ENCODE measurements at regions not wholly inside any gene's neighbourhood (a gene's known extent, or its start where the extent isn't known, plus 50 kb on each side); places are given as distances from the start of the nearest gene placed in this dataset.

GRCh38 chr20:58148891-58149290, 79.6 kb downstream of the ANKRD60 start:
- peaks cover 0 to 10% (median 0%) of the 10 kb centered on the region in 8 donors for H3K9me3 ChIP-seq
- intact Hi-C loops (cut with DNase I; ENCODE audit: low total_unique reads): no loop called here
- H3K4me3 ChIP-seq: no peak overlapping the region
- no peaks in the 10 kb centered on the region for H3K36me3 ChIP-seq
- no peak for TF ChIP-seq POLR2A (IDR thresholded peaks at IDR 0.05)
- no peak for TF ChIP-seq POLR2AphosphoS5 (IDR thresholded peaks at IDR 0.05)
- TF ChIP-seq CTCF (IDR thresholded peaks at IDR 0.05 in 8 of 11, conservative IDR thresholded peaks at IDR 0.05 in 3 of 11): no peak
- H3K27ac ChIP-seq: no peak overlapping the region
- no peaks in the 10 kb centered on the region for H3K4me1 ChIP-seq
- peaks cover 0 to 60% (median 3%) of the 10 kb centered on the region in 7 donors for H3K27me3 ChIP-seq (replicated peaks in 1 of 7)
- no peak for DNase-seq
- WGBS, 5 donors: 53 to 61% (median 60%) methylated on average over 8 of the region's 8 CpGs

- WGBS, 5 donors: 78 to 85% (median 81%) methylated on average over 10 of the region's 10 CpGs
- H3K4me1 ChIP-seq: no peaks in the 10 kb centered on the region
- no peak overlapping the region for H3K4me3 ChIP-seq
- H3K27ac ChIP-seq: no peak overlapping the region
- peaks cover 0 to 10% (median 0%) of the 10 kb centered on the region in 8 donors for H3K9me3 ChIP-seq
- no peaks in the 10 kb centered on the region for H3K36me3 ChIP-seq
- peaks cover 0 to 49% (median 3%) of the 10 kb centered on the region in 7 donors for H3K27me3 ChIP-seq (replicated peaks in 1 of 7)
- DNase-seq: no peak
- TF ChIP-seq POLR2AphosphoS5 (IDR thresholded peaks at IDR 0.05) (no peak), CTCF (IDR thresholded peaks at IDR 0.05 in 8 of 11, conservative IDR thresholded peaks at IDR 0.05 in 3 of 11) (no peak), POLR2A (IDR thresholded peaks at IDR 0.05) (no peak)
- intact Hi-C loops (cut with DNase I; ENCODE audit: low total_unique reads): no loop called here
Observed at GRCh38 chr20:58147628-58148370, 80.7 kb downstream of the ANKRD60 start.

GRCh38 chr20:58146746-58147140, 81.7 kb downstream of the ANKRD60 start:
- DNase-seq: no peak
- Histone ChIP-seq H3K9me3 (peaks cover 0 to 10% (median 0%) of the 10 kb centered on the region in 8 donors), H3K27ac (no peak overlapping the region), H3K4me3 (no peak overlapping the region), H3K36me3 (no peaks in the 10 kb centered on the region), H3K4me1 (no peaks in the 10 kb centered on the region), H3K27me3 (replicated peaks in 1 of 7) (peaks cover 0 to 43% (median 3%) of the 10 kb centered on the region in 7 donors)
- intact Hi-C loops (cut with DNase I; ENCODE audit: low total_unique reads): no loop called here
- TF ChIP-seq POLR2A (IDR thresholded peaks at IDR 0.05) (no peak), POLR2AphosphoS5 (IDR thresholded peaks at IDR 0.05) (no peak), CTCF (IDR thresholded peaks at IDR 0.05 in 8 of 11, conservative IDR thresholded peaks at IDR 0.05 in 3 of 11) (no peak)
- 85 to 93% (median 90%) methylated on average over 11 of the region's 11 CpGs for WGBS, 5 donors

DNA sequence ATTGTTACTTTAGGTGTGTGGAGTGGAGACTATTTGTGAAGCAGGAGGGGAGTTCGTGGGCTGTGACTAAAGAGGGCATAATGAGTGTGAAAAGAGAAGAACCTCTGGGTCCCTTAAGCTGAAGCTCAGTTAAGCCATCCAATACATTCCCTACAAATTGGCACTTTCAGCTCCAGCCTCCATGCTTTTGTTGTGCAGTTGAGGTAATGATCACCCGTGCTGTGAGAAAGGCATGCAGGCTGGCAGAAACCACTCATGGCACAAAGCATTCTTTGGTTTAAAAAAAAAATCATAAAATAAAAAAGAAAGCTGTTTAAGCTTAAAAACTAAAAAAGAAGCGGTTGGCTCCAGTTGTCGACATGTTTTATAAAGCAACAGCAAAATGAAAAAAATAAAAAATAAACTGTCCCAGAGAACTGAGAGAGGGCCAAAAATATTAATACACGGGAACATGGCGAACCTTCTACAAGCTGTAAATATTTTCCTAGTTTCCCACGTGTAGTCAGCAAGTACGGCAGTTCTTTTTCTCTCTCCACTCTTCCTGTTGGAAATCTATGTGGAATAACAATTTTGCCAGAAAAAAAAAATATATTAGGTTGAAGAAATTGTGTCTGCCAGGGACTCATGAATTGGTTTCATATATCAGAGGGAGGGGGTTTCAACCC, 82.2 kb downstream of the ANKRD60 start:
- peaks cover 0 to 44% (median 3%) of the 10 kb centered on the region in 7 donors for H3K27me3 ChIP-seq (replicated peaks in 1 of 7)
- intact Hi-C loops (cut with DNase I; ENCODE audit: low total_unique reads): no loop called here

More for the DNA sequence above, 82.2 kb downstream of the ANKRD60 start:
- Histone ChIP-seq H3K27ac (no peak overlapping the region), H3K36me3 (no peaks in the 10 kb centered on the region), H3K4me3 (no peak overlapping the region), H3K9me3 (peaks cover 0 to 10% (median 0%) of the 10 kb centered on the region in 8 donors), H3K4me1 (no peaks in the 10 kb centered on the region)
- 76 to 83% (median 82%) methylated on average over 8 of the region's 8 CpGs for WGBS, 5 donors
- TF ChIP-seq POLR2A (IDR thresholded peaks at IDR 0.05) (no peak), POLR2AphosphoS5 (IDR thresholded peaks at IDR 0.05) (no peak), CTCF (IDR thresholded peaks at IDR 0.05 in 8 of 11, conservative IDR thresholded peaks at IDR 0.05 in 3 of 11) (no peak)
- no peak for DNase-seq
